OCI-LY1 (cell line): ENCODE measurements at regions not wholly inside any gene's neighbourhood (a gene's known extent, or its start where the extent isn't known, plus 50 kb on each side); places are given as distances from the start of the nearest gene placed in this dataset.

Experiments used
- H2AFZ ChIP-seq: fragments of 200-600 bp; sonication (generic), shearing (Covaris generic); 2 replicates; pipeline ENCODE4 v1.6.0; 2014; ENCODE audit warnings: antibody characterized with exemption, mild to moderate bottlenecking, low read length
- H3F3A ChIP-seq: fragments of 200-600 bp; sonication (generic), shearing (Covaris generic); 2 replicates; pipeline ENCODE4 v1.6.0; 2014; ENCODE audit warnings: mild to moderate bottlenecking, antibody characterized with exemption, low read length, moderate library complexity; ENCODE audit not compliant: insufficient read depth
- H3K27ac ChIP-seq: fragments of 200-600 bp; sonication (generic); 2 replicates; pipeline ENCODE4 v1.5.1; 2014; ENCODE audit warnings: low read length, mixed run types, mild to moderate bottlenecking, low read depth; ENCODE audit not compliant: poor library complexity, severe bottlenecking
- H3K27me3 ChIP-seq: fragments of 200-600 bp; sonication (generic); 2 replicates; pipeline ENCODE4 v1.6.0; 2014; ENCODE audit warnings: antibody characterized with exemption, mild to moderate bottlenecking, low read length, moderate library complexity; ENCODE audit not compliant: insufficient read depth
- H3K36me3 ChIP-seq: fragments of 200-600 bp; sonication (generic); 2 replicates; pipeline ENCODE4 v1.6.1; 2014; ENCODE audit warnings: mild to moderate bottlenecking, antibody characterized with exemption, low read length, moderate library complexity, mixed read lengths; ENCODE audit not compliant: insufficient read depth
- H3K4me1 ChIP-seq: fragments of 200-600 bp; sonication (generic); 2 replicates; pipeline ENCODE4 v1.5.1; 2014; ENCODE audit warnings: mild to moderate bottlenecking, low read length, moderate library complexity; ENCODE audit not compliant: insufficient read depth, severe bottlenecking
- H3K4me2 ChIP-seq: fragments of 200-600 bp; sonication (generic), shearing (Covaris generic); 2 replicates; pipeline ENCODE4 v1.6.1; 2014; ENCODE audit warnings: low read length
- H3K4me3 ChIP-seq: fragments of 200-600 bp; sonication (generic); 2 replicates; pipeline ENCODE4 v1.5.1; 2014; ENCODE audit warnings: low read length, low read depth, mild to moderate bottlenecking, mixed read lengths; ENCODE audit not compliant: poor library complexity, severe bottlenecking
- H3K79me2 ChIP-seq: fragments of 200-600 bp; shearing (Covaris generic); 2 replicates; pipeline ENCODE4 v1.6.1; 2016; ENCODE audit warnings: mixed run types, low read length, mixed read lengths; ENCODE audit not compliant: insufficient read depth
- H3K9ac ChIP-seq: fragments of 200-600 bp; sonication (generic), shearing (Covaris generic); 2 replicates; pipeline ENCODE4 v1.6.1; 2014; ENCODE audit warnings: mild to moderate bottlenecking, low read length, mixed read lengths
- H3K9me2 ChIP-seq: fragments of 200-600 bp; sonication (generic), shearing (Covaris generic); 2 replicates; pipeline ENCODE4 v1.6.1; 2014; ENCODE audit warnings: low read depth, mild to moderate bottlenecking, low read length, mixed read lengths
- H3K9me3 ChIP-seq: fragments of 200-600 bp; shearing (Covaris generic); 2 replicates; pipeline ENCODE4 v1.6.1; 2014; ENCODE audit warnings: low read length, mixed read lengths
- H4K20me1 ChIP-seq: fragments of 200-600 bp; sonication (generic), shearing (Covaris generic); 2 replicates; pipeline ENCODE4 v1.6.0; 2016; ENCODE audit warnings: mild to moderate bottlenecking, low read length; ENCODE audit not compliant: insufficient read depth
- CTCF ChIP-seq: fragments of 200-600 bp; sonication (generic), shearing (Covaris generic); IDR thresholded peaks from 2 replicates; pipeline ENCODE4 v1.5.1; 2017; ENCODE audit warnings: mild to moderate bottlenecking, antibody characterized with exemption, low read length, moderate library complexity, mixed read lengths
- EZH2 ChIP-seq: fragments of 200-600 bp; sonication (generic), shearing (Covaris generic); IDR thresholded peaks from 2 replicates; pipeline ENCODE4 v1.8.0; 2017; ENCODE audit warnings: borderline replicate concordance, mixed run types, mild to moderate bottlenecking, antibody characterized with exemption, low read length, moderate library complexity, mixed read lengths

GRCh38 chr21:15208786-15209185, 144.0 kb upstream of the NRIP1 start:
- Histone ChIP-seq H3K4me3 (no peak overlapping the region), H3K27me3 (no peaks in the 10 kb centered on the region), H3K9ac (no peak overlapping the region), H4K20me1 (no peaks in the 10 kb centered on the region), H3K9me3 (no peaks in the 10 kb centered on the region), H3K9me2 (no peaks in the 10 kb centered on the region; the same call in 1 of the 2 replicates), H3K36me3 (no peaks in the 10 kb centered on the region), H3K79me2 (no peaks in the 10 kb centered on the region), H3K27ac (no peak overlapping the region), H3K4me1 (no peaks in the 10 kb centered on the region), H2AFZ (no peak overlapping the region), H3K4me2 (no peak overlapping the region), H3F3A (no peaks in the 10 kb centered on the region)
- TF ChIP-seq CTCF, result no peak
- no peak for TF ChIP-seq EZH2

- Histone ChIP-seq H3K79me2 (no peaks in the 10 kb centered on the region), H4K20me1 (no peaks in the 10 kb centered on the region), H3K4me3 (no peak overlapping the region), H3K9me3 (no peaks in the 10 kb centered on the region), H3K27ac (no peak overlapping the region), H3K36me3 (no peaks in the 10 kb centered on the region), H3K9me2 (no peaks in the 10 kb centered on the region; the same call in 1 of the 2 replicates), H2AFZ (no peak overlapping the region), H3K9ac (no peak overlapping the region), H3K4me1 (no peaks in the 10 kb centered on the region), H3F3A (no peaks in the 10 kb centered on the region), H3K27me3 (no peaks in the 10 kb centered on the region), H3K4me2 (no peak overlapping the region)
- TF ChIP-seq CTCF (no peak), EZH2 (no peak)
Observed at GRCh38 chr21:15209224-15209623, 144.4 kb upstream of the NRIP1 start.

- Histone ChIP-seq H3K9me2 (no peaks in the 10 kb centered on the region; the same call in 1 of the 2 replicates), H3K27ac (no peak overlapping the region), H3K4me3 (no peak overlapping the region), H3K4me1 (no peaks in the 10 kb centered on the region), H3K9me3 (no peaks in the 10 kb centered on the region), H3K79me2 (no peaks in the 10 kb centered on the region), H3F3A (no peaks in the 10 kb centered on the region), H3K36me3 (no peaks in the 10 kb centered on the region), H4K20me1 (no peaks in the 10 kb centered on the region), H3K9ac (no peak overlapping the region), H3K27me3 (no peaks in the 10 kb centered on the region), H2AFZ (no peak overlapping the region), H3K4me2 (no peak overlapping the region)
- TF ChIP-seq CTCF (no peak), EZH2 (no peak)
Observed at GRCh38 chr21:15210235-15210678, 145.5 kb upstream of the NRIP1 start.
